ENCODE measurements at regions not wholly inside any gene's neighbourhood (a gene's known extent, or its start where the extent isn't known, plus 50 kb on each side); places are given as distances from the start of the nearest gene placed in this dataset.

DNA sequence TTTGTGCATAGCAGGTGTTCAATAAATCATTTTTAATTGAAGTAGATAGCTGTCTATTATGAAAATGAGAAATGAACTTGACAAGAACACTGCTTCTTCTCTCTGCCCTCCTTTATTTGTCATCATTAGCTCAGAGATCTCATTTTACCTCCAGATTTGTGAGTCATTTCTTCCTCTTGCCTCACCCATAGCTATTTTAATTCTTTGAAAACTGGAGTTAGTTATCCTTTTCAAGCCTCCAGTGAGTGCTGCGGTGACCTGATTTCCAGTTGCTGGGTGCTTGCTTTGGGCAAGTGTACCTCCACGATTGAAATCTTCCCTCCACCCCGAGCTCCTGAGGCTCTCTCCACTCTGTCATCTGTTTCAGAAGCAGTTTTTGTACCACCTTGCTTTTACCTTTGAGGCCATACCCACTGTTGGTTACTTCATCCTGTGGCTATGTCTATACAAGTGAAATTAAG is 114.6 kb downstream of the NFKBIZ start:
- Histone ChIP-seq H2AFZ (ENCODE audit: low read length) (no peak overlapping the region), H3K36me3 (replicated peaks in 1 of 2; ENCODE audit: control insufficient read depth in 1 of 2, insufficient read depth in 2 of 2, low read length in 2 of 2) (no peaks in the 10 kb centered on the region), H3K27ac (ENCODE audit: extremely low read length, insufficient read depth, low read length) (no peak overlapping the region), H3K4me3 (replicated peaks in 1 of 3; ENCODE audit: insufficient read depth in 1 of 3, low read depth in 2 of 3, low read length in 3 of 3) (no peak overlapping the region), H3K9me3 (ENCODE audit: low read length) (no peaks in the 10 kb centered on the region), H3K4me1 (ENCODE audit: insufficient read depth, low read length) (no peaks in the 10 kb centered on the region), H3K27me3 (ENCODE audit: control insufficient read depth in 1 of 2, insufficient read depth in 2 of 2, low read length in 2 of 2) (no peaks in the 10 kb centered on the region; a peak in 1 of 5 replicates), H3K4me2 (ENCODE audit: low read depth, low read length) (no peak overlapping the region), H3K9ac (ENCODE audit: insufficient read depth, low read depth, low read length) (no peak overlapping the region), H4K20me1 (ENCODE audit: insufficient read depth, low read length) (no peaks in the 10 kb centered on the region), H3K79me2 (ENCODE audit: insufficient read depth, low read length) (no peaks in the 10 kb centered on the region)
- ChIA-PET CTCF (ENCODE audit: low intra/inter-chr PET ratio, low total read pairs) (no interaction called here), POLR2A (no interaction called here)
- TF ChIP-seq GLI4 (CRISPR knock-in tag; IDR thresholded peaks at IDR 0.05; ENCODE audit: borderline replicate concordance): no peak
- TF ChIP-seq, protein P1, sequence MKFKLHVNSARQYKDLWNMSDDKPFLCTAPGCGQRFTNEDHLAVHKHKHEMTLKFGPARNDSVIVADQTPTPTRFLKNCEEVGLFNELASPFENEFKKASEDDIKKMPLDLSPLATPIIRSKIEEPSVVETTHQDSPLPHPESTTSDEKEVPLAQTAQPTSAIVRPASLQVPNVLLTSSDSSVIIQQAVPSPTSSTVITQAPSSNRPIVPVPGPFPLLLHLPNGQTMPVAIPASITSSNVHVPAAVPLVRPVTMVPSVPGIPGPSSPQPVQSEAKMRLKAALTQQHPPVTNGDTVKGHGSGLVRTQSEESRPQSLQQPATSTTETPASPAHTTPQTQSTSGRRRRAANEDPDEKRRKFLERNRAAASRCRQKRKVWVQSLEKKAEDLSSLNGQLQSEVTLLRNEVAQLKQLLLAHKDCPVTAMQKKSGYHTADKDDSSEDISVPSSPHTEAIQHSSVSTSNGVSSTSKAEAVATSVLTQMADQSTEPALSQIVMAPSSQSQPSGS (CRISPR knock-in tag; IDR thresholded peaks at IDR 0.05): no peak
- TF ChIP-seq ZNF331 (CRISPR knock-in tag; IDR thresholded peaks at IDR 0.05): no peak
- no peak for TF ChIP-seq SMARCC2 (IDR thresholded peaks at IDR 0.05)
- TF ChIP-seq, protein P2, sequence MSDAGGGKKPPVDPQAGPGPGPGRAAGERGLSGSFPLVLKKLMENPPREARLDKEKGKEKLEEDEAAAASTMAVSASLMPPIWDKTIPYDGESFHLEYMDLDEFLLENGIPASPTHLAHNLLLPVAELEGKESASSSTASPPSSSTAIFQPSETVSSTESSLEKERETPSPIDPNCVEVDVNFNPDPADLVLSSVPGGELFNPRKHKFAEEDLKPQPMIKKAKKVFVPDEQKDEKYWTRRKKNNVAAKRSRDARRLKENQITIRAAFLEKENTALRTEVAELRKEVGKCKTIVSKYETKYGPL (CRISPR knock-in tag; IDR thresholded peaks at IDR 0.05): no peak
- no peak for TF ChIP-seq BCL6 (CRISPR knock-in tag; IDR thresholded peaks at IDR 0.05)
- no peak for TF ChIP-seq ZNF180 (CRISPR knock-in tag; IDR thresholded peaks at IDR 0.05; ENCODE audit: borderline replicate concordance, low read depth)
- TF ChIP-seq TOE1 (CRISPR knock-in tag; IDR thresholded peaks at IDR 0.05): no peak
- TF ChIP-seq WIZ (CRISPR knock-in tag; IDR thresholded peaks at IDR 0.05): no peak
- TF ChIP-seq ZHX1 (CRISPR knock-in tag; IDR thresholded peaks at IDR 0.05; ENCODE audit: low read depth): no peak
- TF ChIP-seq MBD4 (IDR thresholded peaks at IDR 0.05; ENCODE audit: borderline replicate concordance, low read length): no peak
- TF ChIP-seq CREM (IDR thresholded peaks at IDR 0.05): no peak
- no peak for TF ChIP-seq CREM (CRISPR knock-in tag; IDR thresholded peaks at IDR 0.05)
- no peak for TF ChIP-seq UBTF (CRISPR knock-in tag; IDR thresholded peaks at IDR 0.05)
- no peak for TF ChIP-seq NR2F2 (IDR thresholded peaks at IDR 0.05; ENCODE audit: borderline replicate concordance, low read depth)
- TF ChIP-seq ETV6 (CRISPR knock-in tag; conservative IDR thresholded peaks at IDR 0.05): no peak
- no TSS peak for BruUV-seq (replicated peaks)
- FAIRE-seq (no peak), ATAC-seq (no peak), DNase-seq (ENCODE audit: low spot score) (no peak)
- in situ Hi-C loops (cut with HindIII; ENCODE audit: extremely low pct_ligation_motif_present, low pct_unique_long_range_greater_than_20kb): no loop called here
- intact Hi-C loops (cut with micrococcal nuclease; ENCODE audit: unreplicated experiment): no loop called here
- 17% methylated on average over 3 of the region's 3 CpGs for WGBS (ENCODE audit: low lambda C conversion rate)
